OCI-LY3 (cell line): ENCODE measurements at regions not wholly inside any gene's neighbourhood (a gene's known extent, or its start where the extent isn't known, plus 50 kb on each side); places are given as distances from the start of the nearest gene placed in this dataset.

Source experiments
- H2AFZ ChIP-seq: fragments of 200-600, 300-600 bp; shearing (Covaris generic); 2 replicates; pipeline ENCODE4 v1.6.0; 2014; ENCODE audit warnings: antibody characterized with exemption, low read depth, low read length
- H3K27ac ChIP-seq: fragments of 200-600, 300-600 bp; sonication (generic); 2 replicates; pipeline ENCODE4 v1.5.1; 2014; ENCODE audit warnings: mild to moderate bottlenecking, low read length, moderate library complexity, mixed read lengths
- H3K27me3 ChIP-seq: fragments of 200-600, 300-600 bp; sonication (generic); 2 replicates; pipeline ENCODE4 v1.6.1; 2014; ENCODE audit warnings: low read depth, low read length, mixed read lengths
- H3K36me3 ChIP-seq: fragments of 200-600, 300-600 bp; sonication (generic); replicated peaks from 2 replicates; pipeline ENCODE3; 2014; ENCODE audit warnings: low read depth, low read length, mixed read lengths
- H3K4me1 ChIP-seq: fragments of 300-600, 200-600 bp; sonication (generic); 2 replicates; pipeline ENCODE4 v1.6.1; 2014; ENCODE audit warnings: low read length, mixed read lengths
- H3K4me2 ChIP-seq: fragments of 200-600, 300-600 bp; sonication (generic); 2 replicates; pipeline ENCODE4 v1.6.1; 2014; ENCODE audit warnings: low read length, mixed read lengths
- H3K4me3 ChIP-seq: fragments of 300-600, 200-600 bp; sonication (generic); 2 replicates; pipeline ENCODE4 v1.5.1; 2014; ENCODE audit warnings: antibody characterized with exemption, mild to moderate bottlenecking, low read length, moderate library complexity
- H3K79me2 ChIP-seq: fragments of 300-600, 200-600 bp; shearing (Covaris generic); 2 replicates; pipeline ENCODE4 v1.6.1; 2014; ENCODE audit warnings: mild to moderate bottlenecking, low read length, mixed read lengths
- H3K9ac ChIP-seq: fragments of 300-600, 200-600 bp; shearing (Covaris generic); 2 replicates; pipeline ENCODE4 v1.6.0; 2014; ENCODE audit warnings: mild to moderate bottlenecking, low read length, moderate library complexity
- H3K9me3 ChIP-seq: fragments of 200-600, 300-600 bp; shearing (Covaris generic); 2 replicates; pipeline ENCODE4 v1.6.1; 2014; ENCODE audit warnings: low read length, mixed read lengths; ENCODE audit not compliant: insufficient read depth
- H4K20me1 ChIP-seq: fragments of 200-600, 300-600 bp; sonication (generic); 2 replicates; pipeline ENCODE4 v1.6.1; 2016; ENCODE audit warnings: low read length, mixed read lengths; ENCODE audit not compliant: insufficient read depth
- EZH2phosphoT487 ChIP-seq: fragments of 200-600 bp; shearing (Covaris generic); IDR thresholded peaks from 2 replicates; pipeline ENCODE4 v1.6.1; 2018; ENCODE audit warnings: antibody characterized with exemption, mixed run types, low read depth
- TF ChIP-seq, protein P1 (sequence below): fragments of 200-600, 300-600 bp; sonication (generic); IDR thresholded peaks from 2 replicates; pipeline ENCODE4 v1.5.1; 2014; ENCODE audit warnings: antibody characterized with exemption, low read length, low read depth

DNA sequence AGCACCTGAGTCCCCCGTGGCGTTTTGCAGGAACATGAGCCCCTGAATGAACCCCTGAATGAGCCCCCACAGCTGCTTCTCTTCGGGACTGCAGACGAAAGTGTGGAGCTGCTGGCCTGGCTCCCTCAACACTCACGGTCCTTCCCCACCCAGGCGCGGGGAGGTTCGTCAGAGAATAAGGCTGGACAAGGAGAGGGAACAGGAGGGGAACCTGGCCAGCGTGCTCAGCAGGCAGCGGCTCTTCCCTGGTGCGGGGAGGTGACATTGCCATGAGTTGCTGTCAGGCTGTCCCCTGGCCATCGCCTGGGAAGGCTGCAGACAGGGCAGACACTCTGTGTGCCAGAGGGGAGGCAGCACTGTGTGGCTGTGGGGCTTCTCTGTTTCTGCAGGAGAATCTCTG lies 80.9 kb upstream of the SHH start:
- H3K79me2 ChIP-seq: no peaks in the 10 kb centered on the region
- H3K9ac ChIP-seq: no peak overlapping the region
- no peak overlapping the region for H3K4me3 ChIP-seq
- no peaks in the 10 kb centered on the region for H3K4me1 ChIP-seq
- H3K27ac ChIP-seq: no peak overlapping the region
- H3K9me3 ChIP-seq: no peaks in the 10 kb centered on the region
- no peak for TF ChIP-seq EZH2phosphoT487
- TF ChIP-seq, protein P1, sequence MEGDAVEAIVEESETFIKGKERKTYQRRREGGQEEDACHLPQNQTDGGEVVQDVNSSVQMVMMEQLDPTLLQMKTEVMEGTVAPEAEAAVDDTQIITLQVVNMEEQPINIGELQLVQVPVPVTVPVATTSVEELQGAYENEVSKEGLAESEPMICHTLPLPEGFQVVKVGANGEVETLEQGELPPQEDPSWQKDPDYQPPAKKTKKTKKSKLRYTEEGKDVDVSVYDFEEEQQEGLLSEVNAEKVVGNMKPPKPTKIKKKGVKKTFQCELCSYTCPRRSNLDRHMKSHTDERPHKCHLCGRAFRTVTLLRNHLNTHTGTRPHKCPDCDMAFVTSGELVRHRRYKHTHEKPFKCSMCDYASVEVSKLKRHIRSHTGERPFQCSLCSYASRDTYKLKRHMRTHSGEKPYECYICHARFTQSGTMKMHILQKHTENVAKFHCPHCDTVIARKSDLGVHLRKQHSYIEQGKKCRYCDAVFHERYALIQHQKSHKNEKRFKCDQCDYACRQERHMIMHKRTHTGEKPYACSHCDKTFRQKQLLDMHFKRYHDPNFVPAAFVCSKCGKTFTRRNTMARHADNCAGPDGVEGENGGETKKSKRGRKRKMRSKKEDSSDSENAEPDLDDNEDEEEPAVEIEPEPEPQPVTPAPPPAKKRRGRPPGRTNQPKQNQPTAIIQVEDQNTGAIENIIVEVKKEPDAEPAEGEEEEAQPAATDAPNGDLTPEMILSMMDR: no peak
- no peak overlapping the region for H2AFZ ChIP-seq
- no peaks in the 10 kb centered on the region for H3K36me3 ChIP-seq
- H3K27me3 ChIP-seq: peaks cover 21% of the 10 kb centered on the region; the same call in 1 of the 2 replicates
- no peaks in the 10 kb centered on the region for H4K20me1 ChIP-seq
- H3K4me2 ChIP-seq: no peak overlapping the region

DNA sequence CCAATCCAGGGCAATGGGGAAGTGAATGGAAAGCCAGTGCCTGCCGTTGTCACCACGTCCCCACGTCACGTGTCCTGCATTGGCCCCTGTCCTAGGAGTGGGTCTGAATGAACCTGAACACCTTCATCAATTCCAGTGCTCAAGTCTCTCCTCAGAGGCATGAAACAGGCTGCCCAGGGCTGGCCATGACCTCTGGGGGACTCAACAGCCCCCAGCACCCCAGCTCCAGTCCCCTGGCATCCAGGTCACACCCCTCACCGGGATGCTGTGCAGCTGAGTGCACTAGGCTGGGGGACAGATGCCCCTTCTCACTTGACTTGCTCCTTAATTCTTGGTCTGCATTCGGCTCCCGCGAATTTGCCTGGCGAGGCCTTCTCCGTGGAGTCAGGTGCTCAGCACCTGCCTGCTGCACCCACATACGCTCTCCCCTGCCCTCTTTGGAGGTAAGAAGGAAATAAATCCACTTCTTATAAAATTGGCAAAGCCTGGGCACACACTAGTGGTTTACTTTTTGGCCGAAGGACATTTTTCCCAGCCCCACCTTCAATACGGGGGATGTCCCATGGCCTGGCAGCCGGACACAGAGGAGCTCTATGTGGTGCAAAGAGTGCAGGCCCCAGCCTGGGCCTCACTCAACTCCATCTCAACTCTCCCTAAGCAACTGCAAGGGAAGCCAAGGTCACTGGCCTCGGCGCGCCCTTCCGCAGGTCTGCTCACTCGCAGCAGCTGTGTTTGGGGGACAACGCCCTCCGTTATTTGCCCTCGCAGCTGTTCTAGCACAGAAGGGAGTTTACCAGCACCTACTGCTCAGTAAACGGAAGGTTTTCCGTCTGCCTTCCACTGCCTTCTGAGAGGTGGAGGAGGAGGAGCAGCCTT lies 77.6 kb upstream of the SHH start:
- Histone ChIP-seq H4K20me1 (no peaks in the 10 kb centered on the region), H3K79me2 (no peaks in the 10 kb centered on the region), H3K4me2 (no peak overlapping the region), H3K4me3 (no peak overlapping the region), H3K27ac (no peak overlapping the region), H2AFZ (no peak overlapping the region), H3K4me1 (no peaks in the 10 kb centered on the region), H3K9me3 (no peaks in the 10 kb centered on the region), H3K36me3 (no peaks in the 10 kb centered on the region), H3K9ac (no peak overlapping the region), H3K27me3 (no peaks in the 10 kb centered on the region)
- TF ChIP-seq EZH2phosphoT487: no peak
- TF ChIP-seq, protein P1: no peak

DNA sequence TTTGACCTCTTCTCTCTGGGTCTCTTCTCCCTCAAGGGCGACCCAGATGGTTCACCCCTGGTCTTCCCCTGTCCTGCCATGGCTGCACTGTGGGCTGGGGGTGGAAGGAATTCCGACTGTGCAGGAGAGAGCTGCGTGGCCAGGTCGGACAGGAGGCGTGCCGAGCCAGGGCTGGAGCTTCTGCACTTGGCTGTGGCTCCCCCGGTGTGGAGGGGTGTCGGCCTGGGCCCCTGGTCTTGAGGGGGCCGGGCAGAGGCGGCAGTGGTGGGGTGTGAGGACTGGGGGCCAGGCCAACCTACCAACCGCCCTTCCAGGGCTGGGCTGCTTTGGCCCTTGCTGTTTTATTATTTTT lies 74.9 kb upstream of the SHH start:
- H3K4me1 ChIP-seq: no peaks in the 10 kb centered on the region
- TF ChIP-seq EZH2phosphoT487: no peak
- TF ChIP-seq, protein P1: no peak
- H4K20me1 ChIP-seq: no peaks in the 10 kb centered on the region
- no peaks in the 10 kb centered on the region for H3K79me2 ChIP-seq
- H3K27me3 ChIP-seq: no peaks in the 10 kb centered on the region
- H3K9me3 ChIP-seq: no peaks in the 10 kb centered on the region
- H3K27ac ChIP-seq: no peak overlapping the region
- H3K4me3 ChIP-seq: no peak overlapping the region
- no peaks in the 10 kb centered on the region for H3K36me3 ChIP-seq
- H2AFZ ChIP-seq: no peak overlapping the region
- no peak overlapping the region for H3K4me2 ChIP-seq
- H3K9ac ChIP-seq: no peak overlapping the region

DNA sequence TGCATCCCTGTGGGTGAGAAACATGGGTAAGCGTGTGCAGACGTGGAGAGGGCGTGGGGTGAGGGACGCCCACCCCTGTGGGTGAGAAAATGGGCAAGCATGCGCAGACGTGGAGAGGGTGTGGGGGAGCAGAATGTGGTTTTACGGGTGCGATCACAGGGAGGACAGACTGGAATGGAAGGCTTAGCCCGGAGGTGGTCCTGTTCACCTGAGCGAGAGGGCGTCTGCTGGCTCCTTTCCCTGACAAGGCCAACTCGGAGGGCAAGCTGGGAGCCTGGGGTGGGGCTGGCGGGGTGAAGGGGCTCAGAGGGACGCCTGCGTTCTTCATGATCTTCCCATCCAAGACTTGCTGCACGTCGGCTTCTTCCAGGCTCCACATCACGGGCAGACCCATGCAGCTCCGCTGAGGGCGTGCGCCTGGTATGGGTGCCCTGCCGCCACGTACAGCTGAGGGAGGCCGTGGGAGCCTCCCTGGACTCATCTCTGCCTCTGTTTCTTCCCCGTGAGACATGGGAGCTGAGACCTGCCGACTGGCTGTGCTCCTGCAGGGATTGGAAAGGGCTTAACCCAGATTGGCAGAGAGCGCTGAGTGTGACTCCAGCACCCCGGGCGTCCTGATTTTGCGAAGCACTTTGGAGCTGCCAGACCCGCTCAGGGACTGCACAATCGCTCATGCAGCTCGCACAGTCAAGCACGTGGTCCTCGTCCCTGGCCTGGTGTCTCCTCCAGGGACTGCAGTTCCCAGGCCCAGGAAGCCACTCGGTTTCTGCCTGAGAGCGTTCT lies 74.3 kb upstream of the SHH start:
- Histone ChIP-seq H3K9ac (no peak overlapping the region), H3K36me3 (no peaks in the 10 kb centered on the region), H2AFZ (no peak overlapping the region), H3K27ac (no peak overlapping the region), H3K4me2 (no peak overlapping the region), H4K20me1 (no peaks in the 10 kb centered on the region), H3K9me3 (no peaks in the 10 kb centered on the region), H3K4me3 (no peak overlapping the region), H3K4me1 (no peaks in the 10 kb centered on the region), H3K79me2 (no peaks in the 10 kb centered on the region), H3K27me3 (no peaks in the 10 kb centered on the region)
- no peak for TF ChIP-seq EZH2phosphoT487
- TF ChIP-seq, protein P1: no peak
